ENCODE measurements at regions not wholly inside any gene's neighbourhood (a gene's known extent, or its start where the extent isn't known, plus 50 kb on each side); places are given as distances from the start of the nearest gene placed in this dataset.
"Not testable (repeated sequence)": the region's sequence is repeated elsewhere in the genome, so short reads cannot be mapped to it uniquely, and the experiment has no call there.

DNA sequence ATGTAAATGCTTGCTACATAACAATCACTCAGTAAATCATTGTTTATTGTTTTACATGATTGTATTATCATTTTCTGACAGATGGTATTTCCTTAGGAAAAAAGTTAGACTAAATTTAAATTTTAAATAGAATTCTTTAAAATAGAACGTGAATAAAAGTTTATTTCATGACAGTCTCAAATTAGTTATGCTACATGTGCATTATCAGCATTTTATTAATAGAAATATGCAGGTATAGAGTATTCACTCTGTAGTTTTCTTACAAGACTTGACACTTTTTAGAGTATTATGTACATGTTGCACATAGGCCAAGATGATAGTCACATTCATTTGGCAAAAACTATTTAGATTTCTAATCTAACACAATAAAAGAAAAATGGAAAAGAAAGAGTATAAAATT lies 213.3 kb upstream of the SPRY1 start:
- H3K27me3 ChIP-seq (ENCODE audit: control insufficient read depth in 1 of 2, insufficient read depth in 2 of 2, low read length in 2 of 2): no peaks in the 10 kb centered on the region
- no peaks in the 10 kb centered on the region for H3K4me1 ChIP-seq (ENCODE audit: control insufficient read depth in 2 of 2, insufficient read depth in 2 of 2, low read length in 1 of 2)
- H3K27ac ChIP-seq (ENCODE audit: low read depth in 2 of 2, low read length in 1 of 2): no peak overlapping the region
- no peaks in the 10 kb centered on the region for H3K36me3 ChIP-seq (ENCODE audit: control insufficient read depth in 2 of 2, insufficient read depth in 2 of 2, low read length in 1 of 2)
- 84 to 91% methylated on average over 1 of the region's 1 CpG for WGBS, 2 donors
- H3K4me3 ChIP-seq (ENCODE audit: low read depth in 1 of 2, low read length in 2 of 2): no peak overlapping the region
- H3K9me3 ChIP-seq (ENCODE audit: control insufficient read depth in 2 of 2, insufficient read depth in 1 of 2, low read depth in 1 of 2, low read length in 1 of 2): no peaks in the 10 kb centered on the region

GRCh38 chr4:123183754-123184153 lies 212.8 kb upstream of the SPRY1 start:
- H3K36me3 ChIP-seq (ENCODE audit: control insufficient read depth in 2 of 2, insufficient read depth in 2 of 2, low read length in 1 of 2): not testable (repeated sequence)
- WGBS, 2 donors: 97 to 99% methylated on average over 2 of the region's 2 CpGs

GRCh38 chr4:123186731-123187130 lies 209.9 kb upstream of the SPRY1 start:
- no peak overlapping the region for H3K4me3 ChIP-seq (ENCODE audit: low read depth in 1 of 2, low read length in 2 of 2)
- no peaks in the 10 kb centered on the region for H3K27me3 ChIP-seq (ENCODE audit: control insufficient read depth in 1 of 2, insufficient read depth in 2 of 2, low read length in 2 of 2)
- WGBS, 2 donors: 97 to 98% methylated on average over 1 of the region's 1 CpG

More at GRCh38 chr4:123183754-123184153, 212.8 kb upstream of the SPRY1 start:
- H3K9me3 ChIP-seq (ENCODE audit: control insufficient read depth in 2 of 2, insufficient read depth in 1 of 2, low read depth in 1 of 2, low read length in 1 of 2); H3K27me3 ChIP-seq (ENCODE audit: control insufficient read depth in 1 of 2, insufficient read depth in 2 of 2, low read length in 2 of 2); H3K27ac ChIP-seq (ENCODE audit: low read depth in 2 of 2, low read length in 1 of 2); H3K4me3 ChIP-seq (ENCODE audit: low read depth in 1 of 2, low read length in 2 of 2); H3K4me1 ChIP-seq (ENCODE audit: control insufficient read depth in 2 of 2, insufficient read depth in 2 of 2, low read length in 1 of 2): not testable (repeated sequence)

DNA sequence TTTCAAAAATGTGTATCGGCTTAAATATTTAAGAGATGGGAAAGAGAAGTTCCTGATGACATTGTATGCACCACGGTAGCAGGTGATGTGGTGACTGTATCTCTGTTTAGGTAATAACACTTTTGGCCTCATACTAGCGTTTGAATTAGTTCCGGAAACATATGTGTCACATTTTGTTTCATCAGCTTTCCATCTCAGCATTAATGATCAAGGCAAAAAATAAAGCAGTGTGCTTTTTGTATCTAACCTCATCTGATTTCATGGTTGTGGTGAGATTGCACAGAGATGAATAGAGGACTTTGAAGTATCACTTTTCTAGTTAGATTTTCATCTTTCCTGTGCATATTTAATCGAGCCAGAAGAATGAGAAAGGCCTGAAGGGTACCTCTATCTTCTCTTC lies 206.4 kb upstream of the SPRY1 start:
- Histone ChIP-seq H3K4me3 (ENCODE audit: low read depth in 1 of 2, low read length in 2 of 2) (no peak overlapping the region), H3K36me3 (ENCODE audit: control insufficient read depth in 2 of 2, insufficient read depth in 2 of 2, low read length in 1 of 2) (no peaks in the 10 kb centered on the region), H3K27ac (ENCODE audit: low read depth in 2 of 2, low read length in 1 of 2) (no peak overlapping the region), H3K9me3 (ENCODE audit: control insufficient read depth in 2 of 2, insufficient read depth in 1 of 2, low read depth in 1 of 2, low read length in 1 of 2) (no peaks in the 10 kb centered on the region), H3K4me1 (ENCODE audit: control insufficient read depth in 2 of 2, insufficient read depth in 2 of 2, low read length in 1 of 2) (no peaks in the 10 kb centered on the region), H3K27me3 (ENCODE audit: control insufficient read depth in 1 of 2, insufficient read depth in 2 of 2, low read length in 2 of 2) (no peaks in the 10 kb centered on the region)
- 84% methylated on average over 5 of the region's 5 CpGs for WGBS, 2 donors

More at GRCh38 chr4:123186731-123187130, 209.9 kb upstream of the SPRY1 start:
- Histone ChIP-seq H3K27ac (ENCODE audit: low read depth in 2 of 2, low read length in 1 of 2) (no peak overlapping the region), H3K36me3 (ENCODE audit: control insufficient read depth in 2 of 2, insufficient read depth in 2 of 2, low read length in 1 of 2) (no peaks in the 10 kb centered on the region), H3K4me1 (ENCODE audit: control insufficient read depth in 2 of 2, insufficient read depth in 2 of 2, low read length in 1 of 2) (no peaks in the 10 kb centered on the region), H3K9me3 (ENCODE audit: control insufficient read depth in 2 of 2, insufficient read depth in 1 of 2, low read depth in 1 of 2, low read length in 1 of 2) (no peaks in the 10 kb centered on the region)

DNA sequence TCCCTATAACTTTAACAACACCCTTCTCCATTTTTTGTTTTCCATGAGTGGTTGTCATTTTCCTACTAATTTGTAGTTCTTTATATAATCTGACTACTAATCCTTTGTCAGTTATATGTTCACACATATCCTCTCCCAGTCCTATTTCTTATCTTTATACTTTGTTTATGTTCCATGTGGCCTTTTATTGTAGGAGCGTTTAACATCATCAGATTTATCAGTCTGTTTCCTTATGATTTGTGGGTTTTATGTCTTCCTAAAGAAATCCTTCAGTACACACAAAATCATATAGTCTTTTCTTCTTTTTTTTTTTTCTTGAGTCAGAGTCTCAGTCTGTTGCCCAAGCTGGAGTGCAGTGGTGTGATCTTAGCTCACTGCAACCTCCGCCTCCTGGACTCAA lies 204.9 kb upstream of the SPRY1 start:
- WGBS, 2 donors: 49 to 89% methylated on average over 2 of the region's 2 CpGs
- no peaks in the 10 kb centered on the region for H3K4me1 ChIP-seq (ENCODE audit: control insufficient read depth in 2 of 2, insufficient read depth in 2 of 2, low read length in 1 of 2)
- H3K36me3 ChIP-seq (ENCODE audit: control insufficient read depth in 2 of 2, insufficient read depth in 2 of 2, low read length in 1 of 2): no peaks in the 10 kb centered on the region

DNA sequence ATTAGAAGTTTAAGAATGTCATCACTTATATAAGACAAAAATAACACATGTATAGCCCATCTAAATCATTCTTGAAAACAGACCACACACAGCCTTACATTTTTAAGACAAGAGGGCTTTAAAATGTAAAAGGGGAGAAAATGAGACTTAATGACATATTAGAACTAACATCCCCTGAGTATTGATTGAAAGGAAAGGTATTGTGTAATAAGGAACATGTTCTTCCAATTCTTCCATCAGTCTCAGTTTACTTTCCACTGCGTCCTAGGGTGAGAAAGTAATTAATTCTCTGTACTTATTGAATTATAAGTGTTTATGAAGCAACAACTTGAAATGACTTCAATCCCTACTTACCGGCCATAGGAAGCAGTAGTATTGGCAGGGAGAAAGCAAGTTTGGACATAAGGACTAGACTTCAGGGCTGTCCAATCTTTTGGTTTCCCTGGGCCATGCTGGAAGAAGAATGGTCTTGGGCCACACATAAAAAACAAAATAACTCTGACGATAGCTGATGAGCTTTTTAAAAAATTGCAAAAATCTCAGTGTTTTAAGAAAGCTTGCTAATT lies 202.7 kb upstream of the SPRY1 start:
- H3K27me3 ChIP-seq (ENCODE audit: control insufficient read depth in 1 of 2, insufficient read depth in 2 of 2, low read length in 2 of 2): no peaks in the 10 kb centered on the region
- H3K27ac ChIP-seq (ENCODE audit: low read depth in 2 of 2, low read length in 1 of 2): no peak overlapping the region
- H3K4me1 ChIP-seq (ENCODE audit: control insufficient read depth in 2 of 2, insufficient read depth in 2 of 2, low read length in 1 of 2): no peaks in the 10 kb centered on the region
- WGBS, 2 donors: 80 to 83% methylated on average over 3 of the region's 3 CpGs
- no peak overlapping the region for H3K4me3 ChIP-seq (ENCODE audit: low read depth in 1 of 2, low read length in 2 of 2)
- no peaks in the 10 kb centered on the region for H3K36me3 ChIP-seq (ENCODE audit: control insufficient read depth in 2 of 2, insufficient read depth in 2 of 2, low read length in 1 of 2)
- no peaks in the 10 kb centered on the region for H3K9me3 ChIP-seq (ENCODE audit: control insufficient read depth in 2 of 2, insufficient read depth in 1 of 2, low read depth in 1 of 2, low read length in 1 of 2)

More for the DNA sequence above, 204.9 kb upstream of the SPRY1 start:
- no peak overlapping the region for H3K27ac ChIP-seq (ENCODE audit: low read depth in 2 of 2, low read length in 1 of 2)
- no peak overlapping the region for H3K4me3 ChIP-seq (ENCODE audit: low read depth in 1 of 2, low read length in 2 of 2)
- H3K9me3 ChIP-seq (ENCODE audit: control insufficient read depth in 2 of 2, insufficient read depth in 1 of 2, low read depth in 1 of 2, low read length in 1 of 2): no peaks in the 10 kb centered on the region
- H3K27me3 ChIP-seq (ENCODE audit: control insufficient read depth in 1 of 2, insufficient read depth in 2 of 2, low read length in 2 of 2): no peaks in the 10 kb centered on the region

DNA sequence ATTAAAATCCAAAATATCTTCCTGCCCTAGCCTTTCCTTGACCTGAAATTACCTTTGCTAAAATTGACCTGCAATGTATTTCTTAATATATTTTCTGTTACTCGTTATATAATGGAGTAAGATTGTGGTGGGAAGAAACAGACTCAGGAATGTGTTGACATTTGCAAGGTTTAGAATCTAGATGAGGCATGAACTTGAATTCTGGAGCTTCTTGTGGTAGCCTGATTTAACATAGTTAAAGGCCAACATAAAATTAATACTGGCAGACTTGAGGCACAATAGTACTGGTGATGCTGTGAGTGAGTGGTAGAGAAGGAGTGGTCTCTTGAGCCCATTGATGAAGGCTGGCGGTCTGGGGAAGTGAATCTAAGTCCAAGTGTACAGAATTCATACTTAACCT lies 197.9 kb upstream of the SPRY1 start:
- Histone ChIP-seq H3K4me1 (ENCODE audit: control insufficient read depth in 2 of 2, insufficient read depth in 2 of 2, low read length in 1 of 2) (no peaks in the 10 kb centered on the region), H3K9me3 (ENCODE audit: control insufficient read depth in 2 of 2, insufficient read depth in 1 of 2, low read depth in 1 of 2, low read length in 1 of 2) (no peaks in the 10 kb centered on the region), H3K4me3 (ENCODE audit: low read depth in 1 of 2, low read length in 2 of 2) (no peak overlapping the region), H3K36me3 (ENCODE audit: control insufficient read depth in 2 of 2, insufficient read depth in 2 of 2, low read length in 1 of 2) (no peaks in the 10 kb centered on the region), H3K27me3 (ENCODE audit: control insufficient read depth in 1 of 2, insufficient read depth in 2 of 2, low read length in 2 of 2) (no peaks in the 10 kb centered on the region), H3K27ac (ENCODE audit: low read depth in 2 of 2, low read length in 1 of 2) (no peak overlapping the region)
- WGBS, 2 donors: 83 to 92% methylated on average over 2 of the region's 2 CpGs

- no peaks in the 10 kb centered on the region for H3K4me1 ChIP-seq (ENCODE audit: control insufficient read depth in 2 of 2, insufficient read depth in 2 of 2, low read length in 1 of 2)
- no peak overlapping the region for H3K4me3 ChIP-seq (ENCODE audit: low read depth in 1 of 2, low read length in 2 of 2)
- no peaks in the 10 kb centered on the region for H3K9me3 ChIP-seq (ENCODE audit: control insufficient read depth in 2 of 2, insufficient read depth in 1 of 2, low read depth in 1 of 2, low read length in 1 of 2)
- no peaks in the 10 kb centered on the region for H3K27me3 ChIP-seq (ENCODE audit: control insufficient read depth in 1 of 2, insufficient read depth in 2 of 2, low read length in 2 of 2)
- peak overlapping the region; percentile 25 to 30 for H3K27ac ChIP-seq (ENCODE audit: low read depth in 2 of 2, low read length in 1 of 2)
- H3K36me3 ChIP-seq (ENCODE audit: control insufficient read depth in 2 of 2, insufficient read depth in 2 of 2, low read length in 1 of 2): no peaks in the 10 kb centered on the region
- 65 to 69% methylated on average over 7 of the region's 7 CpGs for WGBS, 2 donors
These were observed 196.3 kb upstream of the SPRY1 start for GRCh38 chr4:123200051-123200940.

GRCh38 chr4:123204737-123205136 lies 191.9 kb upstream of the SPRY1 start:
- no peak overlapping the region for H3K4me3 ChIP-seq (ENCODE audit: low read depth in 1 of 2, low read length in 2 of 2)
- H3K9me3 ChIP-seq (ENCODE audit: control insufficient read depth in 2 of 2, insufficient read depth in 1 of 2, low read depth in 1 of 2, low read length in 1 of 2): no peaks in the 10 kb centered on the region
- 0 to 61% methylated on average over 1 of the region's 1 CpG for WGBS, 2 donors
- H3K36me3 ChIP-seq (ENCODE audit: control insufficient read depth in 2 of 2, insufficient read depth in 2 of 2, low read length in 1 of 2): no peaks in the 10 kb centered on the region
- no peaks in the 10 kb centered on the region for H3K27me3 ChIP-seq (ENCODE audit: control insufficient read depth in 1 of 2, insufficient read depth in 2 of 2, low read length in 2 of 2)
- H3K27ac ChIP-seq (ENCODE audit: low read depth in 2 of 2, low read length in 1 of 2): no peak overlapping the region
- H3K4me1 ChIP-seq (ENCODE audit: control insufficient read depth in 2 of 2, insufficient read depth in 2 of 2, low read length in 1 of 2): no peaks in the 10 kb centered on the region

GRCh38 chr4:123206016-123206415 lies 190.6 kb upstream of the SPRY1 start:
- Histone ChIP-seq H3K9me3 (ENCODE audit: control insufficient read depth in 2 of 2, insufficient read depth in 1 of 2, low read depth in 1 of 2, low read length in 1 of 2) (no peaks in the 10 kb centered on the region), H3K4me3 (ENCODE audit: low read depth in 1 of 2, low read length in 2 of 2) (no peak overlapping the region), H3K27me3 (ENCODE audit: control insufficient read depth in 1 of 2, insufficient read depth in 2 of 2, low read length in 2 of 2) (no peaks in the 10 kb centered on the region), H3K4me1 (ENCODE audit: control insufficient read depth in 2 of 2, insufficient read depth in 2 of 2, low read length in 1 of 2) (no peaks in the 10 kb centered on the region), H3K36me3 (ENCODE audit: control insufficient read depth in 2 of 2, insufficient read depth in 2 of 2, low read length in 1 of 2) (no peaks in the 10 kb centered on the region), H3K27ac (ENCODE audit: low read depth in 2 of 2, low read length in 1 of 2) (no peak overlapping the region)
- 74 to 82% methylated on average over 3 of the region's 3 CpGs for WGBS, 2 donors
